ENCODE measurements at regions not wholly inside any gene's neighbourhood (a gene's known extent, or its start where the extent isn't known, plus 50 kb on each side); places are given as distances from the start of the nearest gene placed in this dataset.

GRCh38 chr14:32263939-32264567 is 61.0 kb upstream of the RNU6-8 start:
- H3K27me3 Mint-ChIP-seq (ENCODE audit: low read depth) = no peaks in the 10 kb centered on the region
- H3K9me3 Mint-ChIP-seq = peaks cover 48% of the 10 kb centered on the region
- H3K4me3 Mint-ChIP-seq = no peak overlapping the region
- H3K27ac Mint-ChIP-seq = no peak overlapping the region
- no peak for DNase-seq (ENCODE audit: low spot score in 2 of 2, unreplicated experiment in 2 of 2)
- TF ChIP-seq CTCF (IDR thresholded peaks at IDR 0.05; ENCODE audit: unreplicated experiment) = no peak
- peaks cover 15% of the 10 kb centered on the region for H3K4me1 Mint-ChIP-seq
- H3K36me3 Mint-ChIP-seq = peaks cover 26% of the 10 kb centered on the region

- H3K4me3 Mint-ChIP-seq = no peak overlapping the region
- TF ChIP-seq CTCF (IDR thresholded peaks at IDR 0.05; ENCODE audit: unreplicated experiment) = no peak
- H3K9me3 Mint-ChIP-seq = peaks cover 48% of the 10 kb centered on the region
- H3K36me3 Mint-ChIP-seq = peaks cover 26% of the 10 kb centered on the region
- no peak for DNase-seq (ENCODE audit: low spot score in 2 of 2, unreplicated experiment in 2 of 2)
- no peak overlapping the region for H3K27ac Mint-ChIP-seq
- peaks cover 3% of the 10 kb centered on the region for H3K4me1 Mint-ChIP-seq
- no peaks in the 10 kb centered on the region for H3K27me3 Mint-ChIP-seq (ENCODE audit: low read depth)
Observed at GRCh38 chr14:32265584-32265983, 62.5 kb upstream of the RNU6-8 start.

- Mint-ChIP-seq H3K4me3 (no peak overlapping the region), H3K36me3 (peaks cover 12% of the 10 kb centered on the region), H3K27ac (no peak overlapping the region), H3K9me3 (peaks cover 46% of the 10 kb centered on the region), H3K27me3 (ENCODE audit: low read depth) (no peaks in the 10 kb centered on the region), H3K4me1 (peaks cover 4% of the 10 kb centered on the region)
- no peak for TF ChIP-seq CTCF (IDR thresholded peaks at IDR 0.05; ENCODE audit: unreplicated experiment)
- DNase-seq (ENCODE audit: low spot score in 2 of 2, unreplicated experiment in 2 of 2) = no peak
Observed at GRCh38 chr14:32277998-32278397, 51.1 kb upstream of the AKAP6 start.
